Umbilical cord (tissue), 1 donor: ENCODE measurements at regions not wholly inside any gene's neighbourhood (a gene's known extent, or its start where the extent isn't known, plus 50 kb on each side); places are given as distances from the start of the nearest gene placed in this dataset.
"Not testable (repeated sequence)": the region's sequence is repeated elsewhere in the genome, so short reads cannot be mapped to it uniquely, and the experiment has no call there.

Experiments used
- DNase-seq: peaks from one replicate; pipeline ENCODE4 v3.0.0-alpha.2; 2015; ENCODE audit warnings: low spot score

DNA sequence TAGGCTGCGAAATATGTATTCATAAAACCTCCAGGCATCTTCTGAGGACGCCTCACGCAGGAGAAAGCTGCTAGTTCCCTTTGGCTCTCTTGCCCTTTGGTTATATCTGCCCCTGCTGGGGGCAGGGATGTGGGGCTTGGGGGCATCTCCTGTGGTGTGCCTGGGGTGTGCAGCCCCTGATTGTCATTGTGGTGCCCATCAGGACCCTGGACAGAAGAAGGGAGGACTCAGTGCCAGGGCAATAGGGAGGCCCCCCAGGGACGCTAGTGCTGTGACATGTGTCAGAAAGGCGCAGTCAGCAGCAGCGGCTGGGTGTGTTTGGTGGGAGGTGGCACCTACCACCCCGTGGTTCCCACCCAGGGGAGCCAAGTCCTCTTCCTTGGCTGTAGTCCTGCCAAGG lies 102.5 kb upstream of the PZP start:
- DNase-seq: not testable (repeated sequence)

- DNase-seq: not testable (repeated sequence)
Measured at GRCh38 chr12:9309749-9310148, 101.6 kb upstream of the PZP start.

- DNase-seq: not testable (repeated sequence)
Measured at GRCh38 chr12:9308745-9309144, 100.5 kb upstream of the PZP start.

- DNase-seq: not testable (repeated sequence)
Measured at GRCh38 chr12:9308163-9308562, 100.0 kb upstream of the PZP start.

GRCh38 chr12:9307255-9307654 lies 99.1 kb upstream of the PZP start:
- not testable (repeated sequence) for DNase-seq

DNA sequence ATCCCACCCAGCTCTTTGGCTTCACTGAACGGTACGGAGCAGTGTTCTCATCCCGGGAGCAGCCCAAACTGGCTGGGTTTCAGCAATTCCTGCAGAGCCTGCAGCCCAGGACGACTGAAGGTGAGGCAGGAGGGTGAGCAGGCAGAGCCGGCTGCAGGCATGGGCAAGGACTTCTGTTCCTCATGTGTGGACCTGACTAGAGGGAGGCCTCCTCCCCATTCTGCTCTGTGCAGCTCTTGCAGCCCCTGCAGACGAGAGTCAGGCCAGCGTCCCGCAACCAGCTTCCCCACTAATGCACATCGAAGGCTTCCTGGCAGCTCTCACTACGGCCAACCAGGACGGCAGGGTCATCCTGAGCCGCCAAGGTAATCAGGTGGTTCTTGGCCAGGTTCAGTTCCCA lies 97.8 kb upstream of the PZP start:
- not testable (repeated sequence) for DNase-seq

DNA sequence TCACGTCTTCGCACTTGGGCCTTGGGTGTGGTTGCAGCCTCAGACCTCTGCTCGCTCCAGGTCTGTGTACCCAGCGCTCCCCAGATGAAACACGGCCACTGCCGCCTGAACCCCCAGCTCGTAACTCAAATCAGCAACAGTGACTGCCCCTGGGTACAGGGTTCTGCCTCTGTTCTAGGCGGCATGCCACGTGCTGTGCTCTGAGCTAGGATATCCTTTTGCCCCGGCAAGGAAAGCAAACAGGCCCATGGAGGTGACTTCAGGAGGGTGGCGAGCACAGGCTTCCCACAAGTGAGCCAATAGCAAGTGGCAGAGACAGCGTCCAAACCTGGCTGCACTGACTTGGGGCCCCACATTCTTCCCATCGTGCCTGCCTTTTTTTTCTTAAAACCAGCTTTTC lies 96.3 kb upstream of the PZP start:
- not testable (repeated sequence) for DNase-seq

GRCh38 chr12:9295872-9296271 lies 87.7 kb upstream of the PZP start:
- DNase-seq: not testable (repeated sequence)

DNA sequence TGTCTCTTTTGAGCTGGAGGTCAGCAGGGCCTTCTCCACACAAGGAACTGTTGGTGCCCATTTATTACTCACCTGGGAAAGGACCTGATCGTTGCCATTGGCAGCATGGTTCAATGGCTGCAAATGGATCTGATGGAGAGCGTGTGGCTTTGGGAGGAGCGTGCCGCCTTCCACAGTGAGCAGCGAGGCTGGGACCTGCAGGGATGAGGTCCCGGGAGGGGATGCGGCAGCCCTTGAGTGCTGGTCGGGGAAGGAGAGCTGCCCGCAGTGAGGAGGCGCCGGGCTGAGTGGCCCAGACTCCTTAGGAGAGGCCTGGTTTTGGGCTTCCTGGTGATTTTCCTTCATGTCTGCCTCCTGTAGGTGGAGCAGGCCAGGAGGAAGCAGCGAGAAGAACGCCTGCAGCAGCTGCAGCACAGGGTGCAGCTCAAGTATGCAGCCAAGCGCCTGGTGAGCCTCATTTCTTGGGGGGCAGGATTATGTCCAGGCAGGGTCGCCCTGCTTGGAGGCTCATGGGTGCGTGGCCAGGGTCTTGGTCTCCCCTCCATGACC lies 86.0 kb upstream of the PZP start:
- not testable (repeated sequence) for DNase-seq

DNA sequence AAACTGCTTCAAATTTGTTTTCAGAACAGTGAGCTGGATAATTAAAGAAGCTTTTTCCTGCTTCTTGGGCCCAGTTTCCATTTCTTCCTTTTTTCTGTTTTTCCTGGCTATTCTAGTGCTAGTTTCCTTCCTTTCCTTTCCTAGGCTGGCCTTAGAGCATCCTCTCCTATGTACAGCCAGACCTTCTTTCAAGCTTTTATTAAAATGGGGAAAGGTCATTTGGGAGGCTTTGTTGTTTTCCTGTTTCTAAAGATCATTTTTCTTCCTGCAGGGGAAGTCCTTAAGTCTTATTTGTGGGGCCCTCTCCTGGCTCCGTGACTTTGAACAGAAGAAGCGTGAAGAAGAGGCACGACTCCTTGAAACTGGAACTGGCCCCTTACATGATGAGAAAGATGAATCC lies 85.2 kb upstream of the PZP start:
- not testable (repeated sequence) for DNase-seq

DNA sequence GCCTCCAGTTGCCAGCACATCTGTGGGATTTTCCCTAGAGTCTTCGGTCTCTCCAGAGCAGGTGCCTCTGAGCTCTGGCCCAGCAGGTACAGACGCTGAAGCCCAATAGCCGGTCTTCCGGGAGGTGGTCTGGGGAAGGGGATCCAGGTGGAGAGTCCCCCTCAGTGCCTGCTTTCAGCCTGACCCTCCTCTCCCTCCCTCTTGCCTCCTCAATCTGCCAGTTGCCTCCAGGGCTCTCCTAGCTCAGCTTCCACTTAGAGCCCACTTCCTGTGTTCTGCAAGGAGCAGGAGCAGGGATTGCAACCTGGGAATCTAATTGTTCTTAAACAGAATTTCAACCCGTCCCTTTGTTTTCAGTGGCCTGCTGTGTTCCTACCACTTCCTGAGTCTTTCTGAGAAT lies 81.8 kb upstream of the PZP start:
- not testable (repeated sequence) for DNase-seq

- DNase-seq: not testable (repeated sequence)
Measured at GRCh38 chr12:9284724-9285123, 76.5 kb upstream of the PZP start.

DNA sequence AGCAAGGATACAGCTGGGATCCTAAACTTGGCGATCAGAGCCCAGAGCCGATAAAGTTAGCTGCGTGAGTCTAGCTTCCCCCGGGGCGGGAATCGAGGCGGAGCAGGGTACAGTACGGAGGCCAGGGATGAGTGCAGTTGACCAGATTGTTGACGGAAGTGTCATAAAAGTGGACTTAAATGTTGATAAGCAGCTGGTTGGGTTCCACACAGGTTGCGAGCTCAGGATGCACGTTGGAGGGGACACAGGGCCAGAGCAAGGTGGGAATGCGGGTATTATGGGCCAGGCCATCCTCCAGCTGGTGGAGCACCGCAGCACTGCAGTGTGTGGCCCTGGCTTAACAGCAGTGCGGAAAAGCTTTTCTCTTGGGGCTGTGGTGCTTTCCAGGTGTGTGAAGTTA lies 76.0 kb upstream of the PZP start:
- DNase-seq: peak; percentile 10

GRCh38 chr12:9283346-9284095 lies 75.3 kb upstream of the PZP start:
- peak; percentile 93 for DNase-seq

- DNase-seq: no peak
Measured at GRCh38 chr12:9276990-9277389, 68.8 kb upstream of the PZP start.

- DNase-seq: peak; percentile 10
Measured at GRCh38 chr12:9273276-9273675, 65.1 kb upstream of the PZP start.

- DNase-seq: no peak
Measured at GRCh38 chr12:9271875-9272274, 63.7 kb upstream of the PZP start.

GRCh38 chr12:9264546-9264945 lies 56.4 kb upstream of the PZP start:
- DNase-seq: no peak

DNA sequence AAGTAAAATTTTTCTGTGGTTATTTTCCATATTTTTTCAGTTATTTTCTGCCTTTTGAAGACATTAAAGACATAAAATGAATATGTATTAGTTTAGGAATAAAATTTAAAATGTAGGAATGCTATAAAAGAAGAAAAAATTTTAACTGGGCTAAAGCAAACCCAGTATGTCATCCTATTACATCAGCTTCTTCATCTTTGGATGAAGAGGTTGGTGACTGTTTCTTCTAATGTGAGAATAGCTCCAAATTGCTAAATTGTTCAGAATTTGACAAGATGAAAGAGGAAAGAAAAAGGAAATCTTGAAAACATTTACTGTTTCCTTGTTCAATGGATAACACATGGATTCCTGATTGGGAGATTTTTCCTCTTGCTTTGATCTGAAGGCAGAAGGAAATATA lies 52.7 kb upstream of the PZP start:
- no peak for DNase-seq

DNA sequence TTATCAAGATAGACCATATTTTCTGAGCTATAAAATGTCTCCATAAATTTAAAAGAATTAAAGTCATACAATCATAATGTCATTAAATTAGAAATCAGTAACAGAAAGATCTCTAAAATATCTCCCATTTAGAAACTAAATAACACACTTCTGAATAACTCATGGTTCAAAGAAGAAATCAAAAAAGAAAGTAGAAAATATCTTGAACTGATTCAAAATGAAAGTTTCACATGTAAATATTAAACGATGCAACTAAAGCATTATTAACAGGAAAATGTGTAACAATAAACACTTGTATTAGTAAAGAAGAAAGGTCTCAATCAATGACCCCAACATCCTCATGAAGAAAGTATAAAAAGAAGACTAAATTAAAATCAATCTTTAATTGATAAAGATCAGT lies 50.5 kb upstream of the PZP start:
- DNase-seq: no peak
